ENCODE measurements at regions not wholly inside any gene's neighbourhood (a gene's known extent, or its start where the extent isn't known, plus 50 kb on each side); places are given as distances from the start of the nearest gene placed in this dataset.
"Not testable (repeated sequence)": the region's sequence is repeated elsewhere in the genome, so short reads cannot be mapped to it uniquely, and the experiment has no call there.

GRCh38 chr2:128598260-128598659 is 279.6 kb upstream of the HS6ST1 start:
- DNase-seq (ENCODE audit: low spot score), result not testable (repeated sequence)

GRCh38 chr2:128598862-128599441 is 280.3 kb upstream of the HS6ST1 start:
- DNase-seq (ENCODE audit: low spot score), result no peak

- DNase-seq (ENCODE audit: low spot score), result no peak
Observed at GRCh38 chr2:128599700-128600099, 281.0 kb upstream of the HS6ST1 start.

- no peak for DNase-seq (ENCODE audit: low spot score)
Observed at GRCh38 chr2:128600581-128601297, 282.1 kb upstream of the HS6ST1 start.

GRCh38 chr2:128601298-128602037 is 282.8 kb upstream of the HS6ST1 start:
- no peak for DNase-seq (ENCODE audit: low spot score)

GRCh38 chr2:128602038-128602698 is 283.5 kb upstream of the HS6ST1 start:
- DNase-seq (ENCODE audit: low spot score), result no peak

GRCh38 chr2:128602699-128603101 is 284.0 kb upstream of the HS6ST1 start:
- DNase-seq (ENCODE audit: low spot score), result no peak

- no peak for DNase-seq (ENCODE audit: low spot score)
Observed at GRCh38 chr2:128603411-128603924, 284.8 kb upstream of the HS6ST1 start.

GRCh38 chr2:128604045-128604444 is 285.4 kb upstream of the HS6ST1 start:
- no peak for DNase-seq (ENCODE audit: low spot score)

- DNase-seq (ENCODE audit: low spot score), result not testable (repeated sequence)
Observed at GRCh38 chr2:128604581-128604980, 285.9 kb upstream of the HS6ST1 start.

- no peak for DNase-seq (ENCODE audit: low spot score)
Observed at GRCh38 chr2:128605421-128605820, 286.8 kb upstream of the HS6ST1 start.

GRCh38 chr2:128605931-128606330 is 287.3 kb upstream of the HS6ST1 start:
- DNase-seq (ENCODE audit: low spot score), result no peak

- no peak for DNase-seq (ENCODE audit: low spot score)
Observed at GRCh38 chr2:128606837-128607236, 288.2 kb upstream of the HS6ST1 start.

- DNase-seq (ENCODE audit: low spot score), result no peak
Observed at GRCh38 chr2:128607440-128607839, 288.8 kb upstream of the HS6ST1 start.

- no peak for DNase-seq (ENCODE audit: low spot score)
Observed at GRCh38 chr2:128607911-128608506, 289.3 kb upstream of the HS6ST1 start.

GRCh38 chr2:128608921-128609880 is 290.5 kb upstream of the HS6ST1 start:
- DNase-seq (ENCODE audit: low spot score), result no peak

- no peak for DNase-seq (ENCODE audit: low spot score)
Observed at GRCh38 chr2:128610496-128610895, 291.8 kb upstream of the HS6ST1 start.

- no peak for DNase-seq (ENCODE audit: low spot score)
Observed at GRCh38 chr2:128611421-128612320, 293.0 kb upstream of the HS6ST1 start.

GRCh38 chr2:128612628-128613027 is 294.0 kb upstream of the HS6ST1 start:
- no peak for DNase-seq (ENCODE audit: low spot score)

GRCh38 chr2:128613351-128613750 is 294.7 kb upstream of the HS6ST1 start:
- DNase-seq (ENCODE audit: low spot score), result no peak

Data from HuH-7.5 (cell line).